Activated CD8-positive, alpha-beta memory T cell treated with anti-CD3 and anti-CD28 coated beads for 36 hours (primary cell): ENCODE measurements at regions not wholly inside any gene's neighbourhood (a gene's known extent, or its start where the extent isn't known, plus 50 kb on each side); places are given as distances from the start of the nearest gene placed in this dataset.

ENCODE experiments used
- CTCF ChIA-PET: fragments of 350-600 bp; sonication (Branson Sonifier 250); formaldehyde crosslinking; loops from one replicate; lab custom pipeline; 2021; ENCODE audit warnings: antibody characterized with exemption; lab: Charles Lee
- POLR2A ChIA-PET: fragments of 350-600 bp; sonication (Branson Sonifier 250); formaldehyde crosslinking; loops from one replicate; lab custom pipeline; 2021; ENCODE audit warnings: antibody characterized with exemption; lab: Charles Lee

- ChIA-PET CTCF (no interaction called here), POLR2A (no interaction called here)
Observed at GRCh38 chr5:2921176-2921575, 169.7 kb upstream of the IRX2 start.

GRCh38 chr5:2920312-2920711 is 168.8 kb upstream of the IRX2 start:
- POLR2A ChIA-PET: no interaction called here
- CTCF ChIA-PET: no interaction called here

- ChIA-PET POLR2A (no interaction called here), CTCF (no interaction called here)
Observed at GRCh38 chr5:2919310-2920018, 168.0 kb upstream of the IRX2 start.

- ChIA-PET CTCF (no interaction called here), POLR2A (no interaction called here)
Observed at GRCh38 chr5:2917524-2917923, 166.0 kb upstream of the IRX2 start.

GRCh38 chr5:2917093-2917492 is 165.6 kb upstream of the IRX2 start:
- ChIA-PET CTCF (no interaction called here), POLR2A (no interaction called here)

GRCh38 chr5:2916076-2916682 is 164.7 kb upstream of the IRX2 start:
- CTCF ChIA-PET: no interaction called here
- POLR2A ChIA-PET: no interaction called here

GRCh38 chr5:2914981-2915484 is 163.6 kb upstream of the IRX2 start:
- ChIA-PET CTCF (no interaction called here), POLR2A (no interaction called here)

GRCh38 chr5:2914022-2914661 is 162.7 kb upstream of the IRX2 start:
- POLR2A ChIA-PET: no interaction called here
- CTCF ChIA-PET: no interaction called here

GRCh38 chr5:2913281-2913680 is 161.8 kb upstream of the IRX2 start:
- ChIA-PET POLR2A (no interaction called here), CTCF (no interaction called here)

- ChIA-PET CTCF (no interaction called here), POLR2A (no interaction called here)
Observed at GRCh38 chr5:2912741-2913140, 161.3 kb upstream of the IRX2 start.

GRCh38 chr5:2910401-2911175 is 159.1 kb upstream of the IRX2 start:
- ChIA-PET POLR2A (no interaction called here), CTCF (no interaction called here)

GRCh38 chr5:2909035-2909434 is 157.6 kb upstream of the IRX2 start:
- ChIA-PET POLR2A (no interaction called here), CTCF (no interaction called here)

GRCh38 chr5:2908086-2908485 is 156.6 kb upstream of the IRX2 start:
- POLR2A ChIA-PET: no interaction called here
- CTCF ChIA-PET: no interaction called here

GRCh38 chr5:2906302-2907090 is 155.0 kb upstream of the IRX2 start:
- ChIA-PET CTCF (no interaction called here), POLR2A (no interaction called here)

- POLR2A ChIA-PET: no interaction called here
- CTCF ChIA-PET: no interaction called here
Observed at GRCh38 chr5:2905741-2906140, 154.3 kb upstream of the IRX2 start.

GRCh38 chr5:2904956-2905355 is 153.5 kb upstream of the IRX2 start:
- POLR2A ChIA-PET: no interaction called here
- CTCF ChIA-PET: no interaction called here

GRCh38 chr5:2904399-2904798 is 152.9 kb upstream of the IRX2 start:
- ChIA-PET CTCF (interaction anchor here (0.6 kb wide), 1 partner anchor 10 kb away, joined by 4 read pairs; no protein-coding TSS in a partner anchor), POLR2A (no interaction called here)

- ChIA-PET POLR2A (no interaction called here), CTCF (interaction anchor here (0.6 kb wide), 1 partner anchor 9 kb away, joined by 4 read pairs; no protein-coding TSS in a partner anchor)
Observed at GRCh38 chr5:2903451-2904395, 152.2 kb upstream of the IRX2 start.
